ENCODE measurements at regions not wholly inside any gene's neighbourhood (a gene's known extent, or its start where the extent isn't known, plus 50 kb on each side); places are given as distances from the start of the nearest gene placed in this dataset.
"Not testable (repeated sequence)": the region's sequence is repeated elsewhere in the genome, so short reads cannot be mapped to it uniquely, and the experiment has no call there.

DNA sequence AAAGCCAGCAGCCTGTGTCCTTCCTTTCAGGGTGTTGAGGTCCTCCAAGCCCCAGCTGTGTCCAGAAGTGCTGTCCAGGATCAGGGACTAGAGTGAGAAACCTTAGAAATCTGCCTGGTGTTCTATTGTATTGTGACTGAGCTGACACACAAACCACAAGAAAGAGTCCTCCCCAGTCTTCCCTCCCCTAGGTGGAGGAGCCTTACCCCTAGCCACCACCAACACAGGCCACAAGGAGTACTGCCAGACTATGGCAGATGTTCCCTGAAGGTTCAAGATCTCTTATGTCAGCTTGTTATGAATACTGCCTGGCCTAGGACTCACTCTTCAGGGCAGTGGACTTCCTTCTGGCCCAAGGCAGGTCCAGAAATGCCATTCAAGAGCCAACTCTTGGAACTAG is 514.1 kb upstream of the PITX2 start:
- Mint-ChIP-seq H3K4me3 (no peak overlapping the region), H3K9me3 (peaks cover 19% of the 10 kb centered on the region), H3K4me1 (no peaks in the 10 kb centered on the region), H3K27me3 (ENCODE audit: low read depth) (no peaks in the 10 kb centered on the region), H3K36me3 (peaks cover 4% of the 10 kb centered on the region), H3K27ac (no peak overlapping the region)
- TF ChIP-seq, protein P1, sequence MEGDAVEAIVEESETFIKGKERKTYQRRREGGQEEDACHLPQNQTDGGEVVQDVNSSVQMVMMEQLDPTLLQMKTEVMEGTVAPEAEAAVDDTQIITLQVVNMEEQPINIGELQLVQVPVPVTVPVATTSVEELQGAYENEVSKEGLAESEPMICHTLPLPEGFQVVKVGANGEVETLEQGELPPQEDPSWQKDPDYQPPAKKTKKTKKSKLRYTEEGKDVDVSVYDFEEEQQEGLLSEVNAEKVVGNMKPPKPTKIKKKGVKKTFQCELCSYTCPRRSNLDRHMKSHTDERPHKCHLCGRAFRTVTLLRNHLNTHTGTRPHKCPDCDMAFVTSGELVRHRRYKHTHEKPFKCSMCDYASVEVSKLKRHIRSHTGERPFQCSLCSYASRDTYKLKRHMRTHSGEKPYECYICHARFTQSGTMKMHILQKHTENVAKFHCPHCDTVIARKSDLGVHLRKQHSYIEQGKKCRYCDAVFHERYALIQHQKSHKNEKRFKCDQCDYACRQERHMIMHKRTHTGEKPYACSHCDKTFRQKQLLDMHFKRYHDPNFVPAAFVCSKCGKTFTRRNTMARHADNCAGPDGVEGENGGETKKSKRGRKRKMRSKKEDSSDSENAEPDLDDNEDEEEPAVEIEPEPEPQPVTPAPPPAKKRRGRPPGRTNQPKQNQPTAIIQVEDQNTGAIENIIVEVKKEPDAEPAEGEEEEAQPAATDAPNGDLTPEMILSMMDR (IDR thresholded peaks at IDR 0.05; ENCODE audit: unreplicated experiment), result no peak
- no peak for DNase-seq (ENCODE audit: low spot score in 2 of 2, unreplicated experiment in 2 of 2)

DNA sequence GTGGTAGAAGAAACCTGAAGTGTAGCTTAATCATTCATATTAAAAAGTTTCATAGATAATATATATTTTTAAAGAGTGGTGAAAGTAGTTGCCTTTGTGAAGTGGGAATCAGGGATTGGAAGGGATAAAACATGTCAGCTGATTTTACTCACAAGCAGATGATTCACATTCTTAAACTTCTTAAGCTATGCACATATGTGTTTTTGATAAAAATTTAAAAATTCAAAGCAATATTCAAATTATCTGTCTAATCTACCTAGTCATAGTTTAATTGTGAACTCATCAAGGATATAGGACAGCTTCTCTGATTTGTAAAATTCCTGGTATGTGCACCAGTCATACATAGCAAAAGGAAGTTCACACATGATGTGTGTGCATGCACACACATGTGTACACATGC is 520.6 kb upstream of the PITX2 start:
- DNase-seq (ENCODE audit: low spot score in 2 of 2, unreplicated experiment in 2 of 2), result no peak
- H3K9me3 Mint-ChIP-seq, result peaks cover 10% of the 10 kb centered on the region
- no peaks in the 10 kb centered on the region for H3K27me3 Mint-ChIP-seq (ENCODE audit: low read depth)
- no peak overlapping the region for H3K4me3 Mint-ChIP-seq
- H3K27ac Mint-ChIP-seq, result no peak overlapping the region
- H3K4me1 Mint-ChIP-seq, result no peaks in the 10 kb centered on the region
- H3K36me3 Mint-ChIP-seq, result peaks cover under 1% of the 10 kb centered on the region
- TF ChIP-seq, protein P1 (IDR thresholded peaks at IDR 0.05; ENCODE audit: unreplicated experiment), result no peak

DNA sequence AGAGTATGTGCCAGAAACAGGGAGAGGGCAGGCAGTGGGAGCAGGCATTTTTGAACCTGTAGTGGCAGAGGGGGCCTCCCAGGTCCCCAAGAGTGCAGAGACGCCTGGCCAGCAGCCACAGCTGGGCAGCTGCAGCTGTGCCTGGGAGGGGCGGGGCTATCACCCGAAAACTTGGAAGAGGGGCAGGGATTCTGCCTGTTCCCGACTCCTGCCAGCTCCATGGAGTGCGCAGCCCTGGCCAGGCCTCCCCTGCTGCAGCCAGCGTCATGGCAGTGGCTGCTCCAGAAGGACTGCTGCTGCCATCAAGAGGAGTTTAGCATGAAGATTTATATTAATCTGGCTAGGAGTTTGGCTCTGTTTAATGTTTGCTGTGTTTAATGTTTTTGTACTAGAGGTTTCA is 532.1 kb upstream of the PITX2 start:
- TF ChIP-seq, protein P1 (IDR thresholded peaks at IDR 0.05; ENCODE audit: unreplicated experiment), result no peak

GRCh38 chr4:111164556-111164955 is 541.7 kb upstream of the PITX2 start:
- peaks cover 15% of the 10 kb centered on the region for H3K36me3 Mint-ChIP-seq
- not testable (repeated sequence) for H3K27me3 Mint-ChIP-seq (ENCODE audit: low read depth); DNase-seq (ENCODE audit: low spot score in 2 of 2, unreplicated experiment in 2 of 2); H3K4me3 Mint-ChIP-seq; H3K27ac Mint-ChIP-seq; H3K4me1 Mint-ChIP-seq
- peaks cover 54% of the 10 kb centered on the region for H3K9me3 Mint-ChIP-seq

More for the DNA sequence above, 532.1 kb upstream of the PITX2 start:
- peaks cover 22% of the 10 kb centered on the region for H3K9me3 Mint-ChIP-seq
- H3K4me3 Mint-ChIP-seq, result no peak overlapping the region
- DNase-seq (ENCODE audit: low spot score in 2 of 2, unreplicated experiment in 2 of 2), result no peak
- peaks cover 2% of the 10 kb centered on the region for H3K36me3 Mint-ChIP-seq
- no peak overlapping the region for H3K27ac Mint-ChIP-seq
- H3K27me3 Mint-ChIP-seq (ENCODE audit: low read depth), result no peaks in the 10 kb centered on the region
- no peaks in the 10 kb centered on the region for H3K4me1 Mint-ChIP-seq

GRCh38 chr4:111174331-111174730 is 551.5 kb upstream of the PITX2 start:
- H3K9me3 Mint-ChIP-seq, result peaks cover 9% of the 10 kb centered on the region
- TF ChIP-seq, protein P1 (IDR thresholded peaks at IDR 0.05; ENCODE audit: unreplicated experiment), result no peak
- no peak overlapping the region for H3K27ac Mint-ChIP-seq
- H3K4me1 Mint-ChIP-seq, result no peaks in the 10 kb centered on the region
- H3K36me3 Mint-ChIP-seq, result no peaks in the 10 kb centered on the region
- H3K27me3 Mint-ChIP-seq (ENCODE audit: low read depth), result no peaks in the 10 kb centered on the region
- DNase-seq (ENCODE audit: low spot score in 2 of 2, unreplicated experiment in 2 of 2), result no peak
- H3K4me3 Mint-ChIP-seq, result no peak overlapping the region

DNA sequence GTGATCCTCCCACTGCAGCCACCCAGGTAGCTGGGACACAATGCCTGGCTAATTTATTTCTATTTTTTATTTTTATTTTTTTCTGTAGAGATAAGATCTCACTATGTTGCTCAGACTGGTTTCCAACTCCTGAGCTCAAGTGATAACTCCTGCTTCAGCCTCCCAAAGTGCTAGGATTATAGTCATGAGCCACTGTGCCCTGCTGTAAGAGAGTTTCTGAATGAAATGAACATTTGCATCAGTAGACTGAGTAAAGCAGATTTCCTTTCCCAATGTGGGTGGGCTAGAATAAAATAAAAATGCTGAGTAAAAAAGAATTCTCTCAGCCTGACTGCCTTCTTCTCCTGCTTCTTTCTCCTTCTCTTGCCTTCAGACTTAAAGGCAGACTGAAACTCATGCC is 555.4 kb upstream of the PITX2 start:
- TF ChIP-seq, protein P1 (IDR thresholded peaks at IDR 0.05; ENCODE audit: unreplicated experiment), result no peak
- H3K36me3 Mint-ChIP-seq, result peaks cover 1% of the 10 kb centered on the region
- peaks cover 17% of the 10 kb centered on the region for H3K9me3 Mint-ChIP-seq
- no peak for DNase-seq (ENCODE audit: low spot score in 2 of 2, unreplicated experiment in 2 of 2)
- no peak overlapping the region for H3K27ac Mint-ChIP-seq
- no peaks in the 10 kb centered on the region for H3K4me1 Mint-ChIP-seq
- no peak overlapping the region for H3K4me3 Mint-ChIP-seq
- H3K27me3 Mint-ChIP-seq (ENCODE audit: low read depth), result no peaks in the 10 kb centered on the region
